ENCODE measurements at regions not wholly inside any gene's neighbourhood (a gene's known extent, or its start where the extent isn't known, plus 50 kb on each side); places are given as distances from the start of the nearest gene placed in this dataset.

GRCh38 chr14:97703006-97703760 lies 906.0 kb downstream of the VRK1 start:
- DNase-seq, result no peak

DNA sequence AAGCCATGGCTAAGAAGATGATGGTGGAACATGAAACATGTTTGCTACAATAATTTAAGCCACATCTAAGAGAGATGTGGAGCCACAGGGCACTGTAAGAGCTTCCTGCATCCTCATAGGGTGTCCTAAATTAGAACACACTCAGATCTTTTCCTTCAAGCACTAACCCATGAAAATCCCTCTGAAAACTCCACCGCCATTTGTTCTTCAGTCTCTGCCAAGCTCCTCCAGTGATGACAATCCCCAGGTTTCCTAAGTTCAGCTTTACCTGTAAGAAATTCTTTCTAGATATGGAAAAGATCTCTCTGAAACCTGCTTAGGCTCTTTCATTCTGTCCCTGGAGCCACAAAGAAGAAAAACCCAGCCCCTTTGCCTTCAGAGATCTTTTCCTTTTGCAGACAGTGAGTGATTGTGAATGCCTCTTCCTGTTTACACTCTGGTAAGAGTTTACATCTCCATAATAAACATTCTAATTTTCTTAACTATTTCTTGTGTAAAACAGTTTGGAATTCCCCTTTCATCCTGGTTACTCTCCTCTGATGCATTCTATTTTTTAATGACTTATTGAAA lies 907.2 kb downstream of the VRK1 start:
- DNase-seq, result no peak

GRCh38 chr14:97705107-97705506 lies 907.9 kb downstream of the VRK1 start:
- DNase-seq, result no peak

- DNase-seq, result no peak
Observed at GRCh38 chr14:97705976-97706375, 908.8 kb downstream of the VRK1 start.

DNA sequence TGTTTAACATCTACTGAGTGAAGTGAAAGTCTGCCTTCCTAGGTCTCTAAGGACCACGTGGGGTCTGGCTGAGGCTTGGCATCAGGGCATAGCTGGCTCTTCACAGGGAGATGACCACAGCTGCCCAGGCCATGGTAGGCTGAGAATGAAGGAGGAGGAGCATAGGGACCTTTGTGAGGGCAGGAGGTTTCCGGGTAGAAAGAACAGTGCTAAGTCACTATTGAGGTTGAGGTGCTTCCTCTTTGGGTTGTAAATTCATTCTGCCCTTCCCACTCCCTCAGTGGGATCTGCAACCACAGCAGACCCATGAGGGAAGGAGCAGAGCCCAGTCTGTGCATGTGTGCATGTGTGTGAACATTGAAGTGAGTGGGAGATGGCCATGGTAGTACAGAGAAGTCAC lies 909.6 kb downstream of the VRK1 start:
- no peak for DNase-seq

- no peak for DNase-seq
Observed at GRCh38 chr14:97707603-97708002, 910.4 kb downstream of the VRK1 start.

- no peak for DNase-seq
Observed at GRCh38 chr14:97709552-97709951, 912.4 kb downstream of the VRK1 start.

GRCh38 chr14:97710726-97711125 lies 913.5 kb downstream of the VRK1 start:
- DNase-seq, result no peak

- DNase-seq, result no peak
Observed at GRCh38 chr14:97712471-97712870, 915.3 kb downstream of the VRK1 start.

DNA sequence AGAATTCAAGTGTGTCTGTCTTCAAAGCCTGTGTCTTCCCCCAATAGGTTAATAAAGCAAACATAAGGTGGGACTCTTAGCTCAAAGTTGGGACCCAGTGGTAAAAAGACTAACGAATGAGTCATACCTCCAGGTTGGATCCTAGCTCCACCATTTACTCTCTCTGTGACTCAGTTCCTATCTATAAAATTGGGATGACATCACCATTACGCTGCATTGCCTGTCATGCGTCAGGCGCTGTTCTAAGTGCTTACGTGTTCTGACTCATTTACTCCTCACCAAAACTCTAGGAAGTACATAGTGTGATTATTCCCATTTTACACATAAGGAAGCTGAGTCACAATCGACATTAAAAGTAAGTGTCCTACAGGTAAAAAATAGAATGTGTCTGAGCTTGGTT lies 915.8 kb downstream of the VRK1 start:
- DNase-seq, result no peak

GRCh38 chr14:97718886-97719442 lies 921.8 kb downstream of the VRK1 start:
- DNase-seq, result no peak

DNA sequence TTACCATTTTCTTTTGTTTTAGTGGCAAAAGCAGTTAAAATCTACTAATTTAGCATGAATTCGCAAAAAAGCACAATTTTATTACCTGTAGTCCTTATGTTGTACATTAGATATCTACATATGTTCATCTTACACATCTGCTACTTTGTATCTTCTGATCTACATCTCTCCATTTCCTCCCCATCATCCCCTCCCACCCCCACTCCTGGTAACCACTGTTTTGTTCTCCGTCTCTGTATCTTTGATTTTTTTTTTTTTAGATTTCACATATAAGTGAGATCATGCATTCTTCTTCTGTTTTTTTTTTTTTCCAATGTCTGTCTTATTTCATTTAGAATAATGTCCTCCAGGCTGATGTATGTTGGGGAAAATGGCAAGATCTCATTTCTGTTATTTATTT lies 922.7 kb downstream of the VRK1 start:
- no peak for DNase-seq

GRCh38 chr14:97723351-97723750 lies 926.2 kb downstream of the VRK1 start:
- DNase-seq, result no peak

DNA sequence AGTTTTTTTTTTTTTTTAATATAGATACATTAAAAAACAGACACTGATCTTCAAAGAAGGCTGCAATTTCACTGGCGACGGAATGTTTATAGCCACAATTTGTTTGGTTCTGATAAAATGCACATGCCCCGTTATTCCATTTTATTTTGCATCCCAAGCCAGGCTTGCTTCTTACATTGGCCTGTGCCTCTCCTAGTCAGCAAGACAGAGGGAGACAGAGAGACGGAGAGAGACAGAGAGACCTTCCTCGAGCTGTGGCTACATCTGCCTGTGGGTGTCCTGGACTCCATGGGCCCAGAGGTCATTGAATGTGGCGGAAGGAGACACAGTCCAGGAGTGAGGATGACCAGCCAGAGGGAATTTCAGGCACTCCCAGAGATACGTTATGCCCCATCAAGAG lies 926.6 kb downstream of the VRK1 start:
- no peak for DNase-seq

GRCh38 chr14:97724265-97724731 lies 927.1 kb downstream of the VRK1 start:
- DNase-seq, result no peak

- DNase-seq, result no peak
Observed at GRCh38 chr14:97726676-97727075, 929.5 kb downstream of the VRK1 start.

DNA sequence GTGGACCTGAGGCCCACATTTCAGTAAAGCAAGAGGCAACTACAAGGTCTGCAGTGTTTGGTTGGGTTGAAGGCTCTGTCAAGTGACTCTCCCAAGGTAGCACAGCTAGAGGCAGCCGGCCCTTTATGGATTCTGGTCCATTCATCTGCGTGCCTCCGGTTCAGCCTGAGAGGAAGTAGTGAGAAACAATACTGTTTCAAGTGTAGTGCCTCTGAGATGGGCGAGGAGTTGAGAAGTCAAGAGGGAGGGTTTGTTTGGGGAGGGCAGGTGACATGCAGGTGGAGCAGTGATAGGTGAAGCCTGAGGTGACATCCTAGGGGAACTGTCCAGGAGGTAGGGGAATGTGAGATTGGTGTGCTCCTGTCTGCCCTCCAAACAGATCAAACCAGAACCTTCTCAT lies 933.5 kb downstream of the VRK1 start:
- DNase-seq, result no peak

- DNase-seq, result no peak
Observed at GRCh38 chr14:97731800-97732199, 934.6 kb downstream of the VRK1 start.

- DNase-seq, result no peak
Observed at GRCh38 chr14:97747316-97747715, 950.1 kb downstream of the VRK1 start.

- no peak for DNase-seq
Observed at GRCh38 chr14:97748616-97749015, 951.4 kb downstream of the VRK1 start.

DNA sequence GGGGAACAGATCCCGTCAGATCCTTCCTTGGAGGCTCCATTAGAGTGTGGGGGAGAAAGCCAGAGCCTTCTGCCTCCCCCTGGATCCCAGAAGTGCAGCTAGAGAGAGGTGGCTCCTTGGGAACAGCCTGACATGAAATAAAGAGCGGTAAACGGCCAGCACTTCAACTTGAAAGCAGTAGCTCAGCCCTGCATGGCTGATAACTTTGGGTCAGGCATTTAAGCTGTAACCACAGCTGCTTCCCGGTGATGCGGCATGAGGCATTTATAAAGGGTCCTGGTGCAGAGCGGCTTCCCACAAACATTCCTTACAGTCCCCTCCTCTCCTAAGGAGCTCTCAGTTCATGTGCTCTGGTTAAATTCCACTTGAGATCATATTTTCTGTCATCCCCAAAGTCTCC lies 960.3 kb downstream of the VRK1 start:
- no peak for DNase-seq

GRCh38 chr14:97760050-97760449 lies 962.9 kb downstream of the VRK1 start:
- no peak for DNase-seq

DNA sequence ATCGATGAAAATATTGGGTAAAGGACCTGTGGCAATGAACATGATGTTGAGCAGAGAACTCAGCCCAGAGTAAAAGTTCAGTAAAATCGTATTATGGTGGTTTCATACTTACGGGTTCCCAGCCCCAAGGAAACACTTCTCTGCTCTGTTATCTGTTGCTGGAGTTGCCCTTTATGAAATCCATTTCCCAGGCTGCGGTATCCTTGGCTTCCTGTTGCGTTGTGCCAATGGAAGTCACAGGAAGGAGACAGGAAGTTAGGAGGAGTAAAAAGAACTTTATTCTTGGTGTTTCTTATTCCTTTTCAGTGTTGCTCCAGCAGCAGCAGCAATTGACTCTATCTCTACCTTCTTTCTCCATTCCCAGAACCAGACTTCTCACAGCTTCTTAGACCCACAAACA lies 965.2 kb downstream of the VRK1 start:
- DNase-seq, result no peak

GRCh38 chr14:97771340-97772045 lies 974.3 kb downstream of the VRK1 start:
- no peak for DNase-seq

All from RPMI8226 (cell line).